AG04450 (cell line): ENCODE measurements at regions not wholly inside any gene's neighbourhood (a gene's known extent, or its start where the extent isn't known, plus 50 kb on each side); places are given as distances from the start of the nearest gene placed in this dataset.

Experiments used
- CTCF ChIA-PET: fragments of 300-600, 350-600 bp; formaldehyde crosslinking; extraction: SDS; loops from one replicate; lab custom pipeline; 2022; ENCODE audit warnings: antibody characterized with exemption, inconsistent platforms; lab: Charles Lee
- POLR2A ChIA-PET: fragments of 350-600 bp; formaldehyde crosslinking; extraction: SDS; loops from one replicate; lab custom pipeline; 2021; ENCODE audit warnings: antibody characterized with exemption, inconsistent platforms; lab: Yijun Ruan, JAX
- DNase-seq: peaks from one replicate; pipeline ENCODE4 v3.0.0-alpha.2; 2011; ENCODE audit warnings: low read depth, low spot score
- H3K27ac ChIP-seq: one replicate; pipeline ENCODE4 v1.5.1; 2012; ENCODE audit warnings: low read depth, low read length, control low read depth
- H3K27me3 ChIP-seq: one replicate; pipeline ENCODE4 v1.6.0; 2012; ENCODE audit warnings: low read length; ENCODE audit not compliant: control insufficient read depth, insufficient read depth
- H3K4me3 ChIP-seq: 2 replicates; pipeline ENCODE4 v1.5.1; 2011; ENCODE audit warnings: mild to moderate bottlenecking, low read depth, low read length, control low read depth
- H3K9me3 ChIP-seq: 2 replicates; pipeline ENCODE4 v1.5.1; 2012; ENCODE audit warnings: low read length; ENCODE audit not compliant: control insufficient read depth, insufficient read depth
- CTCF ChIP-seq: IDR thresholded peaks from 2 replicates; pipeline ENCODE4 v1.5.1; 2011; ENCODE audit warnings: low read depth, low read length, control low read depth, inconsistent platforms

DNA sequence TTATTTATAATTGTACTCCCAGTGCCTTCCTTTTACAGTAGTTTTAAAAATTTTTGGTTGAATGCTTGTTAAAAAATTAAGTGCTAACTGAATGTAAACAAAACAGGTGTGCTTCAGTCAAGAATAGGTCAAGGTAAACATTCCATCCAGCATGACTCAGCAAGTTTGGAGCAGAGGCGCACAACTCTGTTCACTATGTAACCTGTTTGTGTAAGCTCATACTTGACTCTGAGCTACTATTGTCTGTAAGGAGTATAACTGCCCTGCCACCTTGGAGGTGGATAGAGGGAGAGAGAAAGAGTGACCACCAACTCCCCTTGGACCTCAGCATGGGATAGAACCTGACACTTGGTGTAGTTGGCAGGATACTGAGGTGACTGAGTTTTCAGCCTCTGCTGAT lies 207.4 kb upstream of the SYT4 start:
- POLR2A ChIA-PET: no interaction called here
- CTCF ChIA-PET: no interaction called here
- H3K27me3 ChIP-seq: no peaks in the 10 kb centered on the region
- no peak for TF ChIP-seq CTCF
- H3K9me3 ChIP-seq: peaks cover 40% of the 10 kb centered on the region
- H3K4me3 ChIP-seq: no peak overlapping the region
- H3K27ac ChIP-seq: no peak overlapping the region
- no peak for DNase-seq

GRCh38 chr18:43485545-43485963 lies 208.3 kb upstream of the SYT4 start:
- H3K4me3 ChIP-seq: no peak overlapping the region
- ChIA-PET POLR2A (no interaction called here), CTCF (no interaction called here)
- DNase-seq: no peak
- H3K27ac ChIP-seq: no peak overlapping the region
- H3K27me3 ChIP-seq: no peaks in the 10 kb centered on the region
- no peak for TF ChIP-seq CTCF
- peaks cover 40% of the 10 kb centered on the region for H3K9me3 ChIP-seq

DNA sequence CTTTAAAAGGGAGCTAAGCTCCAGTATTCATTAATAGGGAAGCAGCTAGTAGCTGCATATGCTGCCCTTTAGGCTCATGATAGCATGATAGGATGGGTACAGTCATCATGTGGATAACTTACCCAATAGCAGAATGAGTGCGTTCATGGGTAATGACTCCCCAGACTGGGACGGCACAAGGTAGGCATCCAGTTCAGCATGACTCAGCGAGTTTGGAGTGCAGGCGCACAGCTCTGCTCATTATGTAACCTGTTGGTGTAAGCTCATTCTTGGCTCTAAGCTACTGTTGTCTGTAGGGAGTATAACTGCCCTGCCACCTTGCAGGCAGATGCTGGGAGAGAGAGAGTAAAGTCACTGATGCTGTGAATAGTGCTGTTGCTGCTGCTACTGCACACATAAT lies 209.2 kb upstream of the SYT4 start:
- CTCF ChIA-PET: no interaction called here
- no peak for TF ChIP-seq CTCF
- H3K9me3 ChIP-seq: peaks cover 40% of the 10 kb centered on the region
- POLR2A ChIA-PET: no interaction called here
- H3K27ac ChIP-seq: no peak overlapping the region
- no peak for DNase-seq
- no peak overlapping the region for H3K4me3 ChIP-seq
- H3K27me3 ChIP-seq: no peaks in the 10 kb centered on the region

DNA sequence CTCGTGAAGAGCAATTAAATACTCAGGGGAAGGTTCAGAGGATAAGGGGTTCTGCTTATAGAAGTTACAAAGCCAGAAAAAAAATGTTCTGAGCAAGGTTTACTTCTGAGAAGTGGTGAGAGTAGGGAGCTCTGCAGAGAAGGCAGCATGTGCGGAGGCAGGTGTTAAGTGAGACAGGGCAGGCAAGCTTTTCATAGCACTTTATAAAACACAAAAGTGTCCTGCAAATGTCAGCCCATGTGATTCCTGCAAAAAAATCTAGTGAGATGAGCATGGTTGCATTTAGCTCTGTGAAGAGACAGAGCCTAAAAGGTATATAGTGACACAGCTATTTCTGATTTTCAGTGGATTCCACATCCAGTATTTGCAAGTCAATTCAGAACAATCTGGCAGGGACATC lies 223.8 kb upstream of the SYT4 start:
- no peaks in the 10 kb centered on the region for H3K27me3 ChIP-seq
- H3K9me3 ChIP-seq: peaks cover 3% of the 10 kb centered on the region; the same call in 1 of the 2 replicates
- no peak for TF ChIP-seq CTCF
- POLR2A ChIA-PET: no interaction called here
- no peak for DNase-seq
- CTCF ChIA-PET: no interaction called here
- no peak overlapping the region for H3K4me3 ChIP-seq
- H3K27ac ChIP-seq: no peak overlapping the region

DNA sequence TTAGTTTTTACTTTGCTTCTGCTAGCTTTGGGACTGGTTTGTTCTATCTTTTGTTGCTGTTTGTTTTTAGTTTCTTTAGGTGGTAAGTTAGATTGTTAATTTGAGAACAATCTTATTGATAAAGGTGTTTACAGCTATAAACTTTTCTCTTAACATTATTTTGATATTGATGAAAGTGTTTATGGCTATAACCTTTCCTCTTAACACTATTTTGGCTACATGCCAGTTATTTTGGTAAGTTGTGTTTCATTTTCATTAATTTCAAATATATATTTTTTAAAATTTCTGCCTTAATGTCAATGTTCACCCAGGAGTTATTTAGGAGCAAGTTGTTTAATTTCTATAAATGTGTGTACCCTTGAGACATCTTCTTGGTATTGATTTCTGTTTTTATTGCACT lies 229.6 kb upstream of the SYT4 start:
- Histone ChIP-seq H3K9me3 (peaks cover 4% of the 10 kb centered on the region; the same call in 1 of the 2 replicates), H3K4me3 (no peak overlapping the region), H3K27me3 (no peaks in the 10 kb centered on the region), H3K27ac (no peak overlapping the region)
- CTCF ChIA-PET: no interaction called here
- DNase-seq: no peak
- no peak for TF ChIP-seq CTCF
- POLR2A ChIA-PET: no interaction called here
